GM18861 (cell line): ENCODE measurements at regions not wholly inside any gene's neighbourhood (a gene's known extent, or its start where the extent isn't known, plus 50 kb on each side); places are given as distances from the start of the nearest gene placed in this dataset.
A peak's percentile ranks its signal among the peaks of the same experiment; 100 is the strongest.
"Not testable (repeated sequence)": the region's sequence is repeated elsewhere in the genome, so short reads cannot be mapped to it uniquely, and the experiment has no call there.

ENCODE experiments used
- ATAC-seq: cut with Tn5 transposase; IDR thresholded peaks from one replicate; pipeline ENCODE4 v1.9.1; 2021; ENCODE audit not compliant: unreplicated experiment

- ATAC-seq: peak; percentile 70
Measured at GRCh38 chr2:8368463-8368862, 313.4 kb upstream of the ID2 start.

- ATAC-seq: no peak
Measured at GRCh38 chr2:8369522-8369921, 312.3 kb upstream of the ID2 start.

- no peak for ATAC-seq
Measured at GRCh38 chr2:8370258-8370802, 311.5 kb upstream of the ID2 start.

GRCh38 chr2:8371653-8372052 lies 310.2 kb upstream of the ID2 start:
- no peak for ATAC-seq

GRCh38 chr2:8374782-8375181 lies 307.1 kb upstream of the ID2 start:
- no peak for ATAC-seq

DNA sequence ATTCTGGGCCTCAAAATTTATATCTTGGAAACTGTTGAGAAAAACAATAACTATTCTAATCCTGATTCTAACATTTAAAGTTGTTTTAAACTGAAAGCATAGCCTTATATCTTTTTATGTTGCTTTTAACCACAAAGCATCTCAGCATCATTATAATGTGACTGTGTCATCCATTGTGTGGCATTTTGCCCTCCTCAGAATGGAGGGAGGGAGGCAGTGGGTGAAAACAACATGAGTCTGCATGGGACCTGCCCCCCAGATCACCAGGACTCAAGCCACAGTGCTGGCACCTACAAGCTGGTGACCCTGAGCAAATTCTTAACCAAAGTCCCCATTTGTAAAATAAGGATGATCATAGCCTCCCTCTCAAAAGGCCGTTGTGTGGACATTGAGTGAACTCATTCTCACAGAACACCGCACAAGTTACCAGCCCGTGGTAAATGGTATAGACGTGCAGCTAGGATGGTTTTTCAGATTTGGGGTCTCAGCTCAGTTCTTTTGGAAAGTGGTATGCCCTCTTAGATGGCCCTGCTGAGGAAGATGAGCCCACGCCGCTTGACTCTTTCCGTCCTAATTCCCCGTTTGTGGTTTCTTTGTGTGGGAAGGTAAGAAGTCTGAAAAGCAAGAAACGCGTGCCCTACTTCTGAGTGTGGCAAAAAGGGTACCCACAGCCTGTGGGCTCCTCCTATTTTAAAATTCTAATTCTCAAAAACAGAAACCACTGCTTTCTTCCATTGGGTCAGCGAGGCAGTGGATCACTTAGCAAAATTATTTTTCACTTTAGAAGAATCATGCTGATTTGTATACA lies 305.0 kb upstream of the ID2 start:
- ATAC-seq: no peak

GRCh38 chr2:8378016-8378810 lies 303.6 kb upstream of the ID2 start:
- peak; percentile 76 for ATAC-seq

DNA sequence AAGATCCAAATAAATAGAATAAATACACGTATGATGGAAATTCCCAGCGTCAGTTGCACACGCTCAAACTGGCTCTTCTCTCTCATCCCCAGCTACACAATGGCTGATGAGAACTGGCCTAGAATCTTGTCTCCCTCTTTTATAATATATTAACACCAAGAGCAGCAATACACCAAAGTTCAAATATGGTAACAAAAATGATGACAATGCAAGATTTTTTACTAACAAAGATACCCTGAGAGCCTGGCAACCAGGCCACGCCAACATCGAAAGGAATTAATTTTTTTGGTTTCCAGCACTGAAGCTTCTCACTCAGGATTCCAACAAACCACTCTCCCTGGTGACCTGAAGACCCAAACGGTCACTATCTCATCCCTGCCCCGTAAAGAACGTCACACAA lies 302.7 kb upstream of the ID2 start:
- no peak for ATAC-seq

- ATAC-seq: no peak
Measured at GRCh38 chr2:8379549-8379948, 302.3 kb upstream of the ID2 start.

- ATAC-seq: no peak
Measured at GRCh38 chr2:8380026-8380425, 301.8 kb upstream of the ID2 start.

DNA sequence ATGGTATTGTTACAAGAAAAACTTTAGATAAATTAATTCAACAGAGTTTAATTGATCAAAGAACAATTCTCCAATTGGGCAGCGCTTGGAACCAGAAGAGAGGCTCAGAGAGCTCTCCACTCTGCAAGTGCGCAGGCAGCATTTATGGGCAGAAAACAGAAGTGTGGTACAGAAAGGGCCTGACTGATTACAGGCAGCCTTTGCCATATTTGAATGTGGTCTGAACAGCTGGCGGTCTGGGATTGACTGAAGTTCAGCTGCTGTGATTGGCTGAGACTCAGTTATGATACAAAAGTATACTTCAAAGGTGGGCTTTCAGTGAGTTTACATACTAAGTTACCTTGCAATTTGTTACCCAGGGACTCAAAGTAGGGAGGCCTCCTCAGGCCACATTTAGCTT lies 301.3 kb upstream of the ID2 start:
- peak; percentile 36 for ATAC-seq

DNA sequence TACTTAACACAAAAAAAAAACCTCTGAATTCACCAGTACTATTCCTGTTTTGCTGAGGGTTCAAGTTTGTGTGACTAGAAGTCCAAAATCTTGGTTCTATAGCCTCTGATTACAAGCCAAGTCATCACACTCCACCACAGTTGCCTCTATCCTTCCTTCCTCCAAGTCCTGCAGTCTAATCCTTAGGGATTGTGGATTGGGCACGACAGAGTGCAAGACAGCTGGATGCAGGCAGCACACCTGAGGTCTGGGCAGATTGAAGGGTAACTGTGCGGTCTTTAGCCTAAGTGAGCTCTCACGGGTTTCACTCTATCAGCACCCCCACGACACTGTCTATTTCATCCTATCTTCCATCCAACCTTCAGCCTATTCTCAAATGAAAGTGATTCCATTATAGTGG lies 299.4 kb upstream of the ID2 start:
- ATAC-seq: no peak

DNA sequence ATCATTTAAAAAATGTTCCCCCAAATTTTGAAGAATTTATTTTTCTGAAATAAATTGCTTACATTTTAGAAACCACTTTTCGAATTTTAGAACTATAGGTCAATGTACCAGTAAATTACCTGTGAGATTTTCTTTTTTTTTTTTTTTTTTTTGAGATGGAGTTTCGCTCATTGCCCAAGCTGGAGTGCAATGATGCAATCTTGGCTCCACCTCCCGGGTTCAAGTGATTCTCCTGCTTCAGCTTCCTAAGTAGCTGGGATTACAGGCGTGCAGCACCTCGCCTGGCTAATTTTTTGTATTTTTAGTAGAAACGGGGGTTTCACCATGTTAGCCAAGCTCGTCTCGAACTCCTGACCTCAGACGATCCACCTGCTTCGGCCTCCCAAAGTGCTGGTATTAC lies 295.1 kb upstream of the ID2 start:
- not testable (repeated sequence) for ATAC-seq

DNA sequence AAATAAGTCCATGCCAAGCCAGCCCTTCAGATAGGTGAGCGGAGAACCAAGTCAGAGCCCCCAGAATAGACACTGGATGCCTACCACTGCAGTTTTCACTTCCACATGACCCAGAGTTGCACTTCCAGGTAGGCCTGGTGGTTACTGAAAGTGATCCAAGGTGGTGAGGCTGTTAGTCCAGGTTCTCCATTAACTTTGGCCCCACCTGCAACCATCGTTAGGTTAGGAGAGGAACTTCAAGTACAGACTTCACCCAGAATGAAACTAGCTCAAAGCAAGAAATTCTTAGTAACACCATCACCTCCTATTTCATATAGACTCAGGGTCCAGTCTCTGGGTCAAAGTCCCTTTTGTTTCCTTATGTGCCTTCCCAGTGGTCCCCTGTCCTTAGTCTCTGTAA lies 293.1 kb upstream of the ID2 start:
- ATAC-seq: peak; percentile 62

GRCh38 chr2:8389431-8390108 lies 292.3 kb upstream of the ID2 start:
- ATAC-seq: no peak

- ATAC-seq: no peak
Measured at GRCh38 chr2:8391126-8391525, 290.7 kb upstream of the ID2 start.

GRCh38 chr2:8391584-8391983 lies 290.3 kb upstream of the ID2 start:
- ATAC-seq: no peak

GRCh38 chr2:8392098-8392866 lies 289.6 kb upstream of the ID2 start:
- ATAC-seq: no peak

GRCh38 chr2:8393506-8393905 lies 288.4 kb upstream of the ID2 start:
- no peak for ATAC-seq

DNA sequence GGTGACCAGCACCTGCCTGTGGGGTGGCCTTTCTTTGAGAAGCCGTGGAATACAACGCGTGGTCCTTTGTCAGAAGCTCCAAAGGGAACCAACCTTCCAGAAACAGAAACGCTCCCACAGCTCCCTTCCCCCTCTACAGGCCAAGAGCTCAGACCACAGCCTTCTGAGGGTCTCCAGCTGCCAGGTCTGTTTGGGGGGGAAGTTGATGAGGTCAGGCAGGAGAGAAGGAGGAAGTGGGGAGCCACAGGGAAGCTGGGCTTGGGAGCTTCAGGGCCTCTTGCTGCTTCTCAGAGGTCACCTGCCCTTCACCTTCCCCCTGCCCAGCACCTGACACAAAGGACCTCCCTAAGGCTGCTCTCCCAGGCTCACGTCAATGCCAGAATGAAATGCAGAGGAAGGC lies 287.7 kb upstream of the ID2 start:
- no peak for ATAC-seq
